HCT116 (cell line): ENCODE measurements at regions not wholly inside any gene's neighbourhood (a gene's known extent, or its start where the extent isn't known, plus 50 kb on each side); places are given as distances from the start of the nearest gene placed in this dataset.

Experiments used
- ATAC-seq: fragments of 200-7000 bp; cut with Tn5 transposase; 2 replicates; pipeline ENCODE4 v1.9.1; 2020; ENCODE audit warnings: mild to moderate bottlenecking, moderate library complexity
- BruUV-seq: library from RNA; stranded (reverse); fragments of 400-500 nt; replicated peaks from 2 replicates; lab custom pipeline; 2021; lab: Mats Ljungman, UMichigan
- CTCF ChIA-PET: fragments of 300-600 bp; sonication (Branson Sonifier 250); formaldehyde crosslinking; loops from one replicate; lab custom pipeline; 2021; ENCODE audit warnings: antibody characterized with exemption; lab: Charles Lee
- POLR2A ChIA-PET: fragments of 300-600, 350-600 bp; sonication (Branson Sonifier 250); formaldehyde crosslinking; loops from one replicate; lab custom pipeline; 2021; ENCODE audit warnings: antibody characterized with exemption; lab: Charles Lee
- RAD21 ChIA-PET, 2 experiments: fragments of 300-600 bp; sonication (Branson Sonifier 250); formaldehyde crosslinking; loops; one replicate each; lab custom pipeline; 2023; ENCODE audit warnings: low total read pairs in 2 of 2; ENCODE audit not compliant: uncharacterized antibody in 2 of 2, unreplicated experiment in 2 of 2, low non-redundant PET in 1 of 2; lab: Charles Lee
- DNase-seq: peaks from one replicate; pipeline ENCODE4 v3.0.0-alpha.2; 2010; ENCODE audit warnings: low read depth, low spot score
- H2AFZ ChIP-seq: fragments of 200-600 bp; shearing (Covaris generic), sonication (generic); 2 replicates; pipeline ENCODE4 v1.6.1; 2017; ENCODE audit warnings: low read depth, mixed run types, mixed read lengths, antibody characterized with exemption, low read length; ENCODE audit not compliant: poor library complexity, severe bottlenecking
- H3K27ac ChIP-seq: 2 replicates; pipeline ENCODE4 v1.5.1; 2012; ENCODE audit warnings: low read depth, low read length
- H3K27me3 ChIP-seq: fragments of 200-600 bp; sonication (generic); 2 replicates; pipeline ENCODE4 v1.6.1; 2016; ENCODE audit warnings: mixed run types, low read length, mixed read lengths; ENCODE audit not compliant: insufficient read depth
- H3K36me3 ChIP-seq, 2 experiments: fragments of 200-500 bp in 1 of 2; fragments of 200-600 bp in 1 of 2; sonication (Bioruptor generic) in 1 of 2; sonication (generic) in 1 of 2; 2 replicates each; pipeline versions ENCODE4 v1.5.1 to v1.6.1; 2014 to 2016; ENCODE audit warnings: low read length in 2 of 2, inconsistent platforms in 1 of 2, mixed read lengths in 1 of 2, mixed run types in 1 of 2; ENCODE audit not compliant: insufficient read depth in 2 of 2, control insufficient read depth in 1 of 2
- H3K4me1 ChIP-seq, 2 experiments: fragments of 200-600 bp in 1 of 2; sonication (generic) in 1 of 2; 2 replicates each; pipeline versions ENCODE4 v1.5.1 to v1.6.1; 2012 to 2017; ENCODE audit warnings: low read length in 2 of 2, inconsistent platforms in 1 of 2, mild to moderate bottlenecking in 1 of 2, mixed read lengths in 1 of 2, mixed run types in 1 of 2, moderate library complexity in 1 of 2; ENCODE audit not compliant: insufficient read depth in 2 of 2, control insufficient read depth in 1 of 2
- H3K4me2 ChIP-seq: fragments of 200-600 bp; sonication (generic); 2 replicates; pipeline ENCODE4 v1.6.1; 2017; ENCODE audit warnings: mixed run types, low read length, mixed read lengths
- H3K4me3 ChIP-seq, 2 experiments: fragments of 200-600 bp in 1 of 2; sonication (generic) in 1 of 2; replicated peaks in 1 of 2; 2 replicates each; pipeline ENCODE4 v1.5.1; 2011 to 2016; ENCODE audit warnings: low read length in 2 of 2, control low read depth in 1 of 2, low read depth in 1 of 2, mild to moderate bottlenecking in 1 of 2, mixed read lengths in 1 of 2, mixed run types in 1 of 2
- H3K79me2 ChIP-seq: fragments of 200-600 bp; sonication (generic); 2 replicates; pipeline ENCODE4 v1.6.1; 2017; ENCODE audit warnings: mild to moderate bottlenecking, mixed run types, low read length, moderate library complexity, mixed read lengths; ENCODE audit not compliant: insufficient read depth
- H3K9ac ChIP-seq: fragments of 200-600 bp; sonication (generic); 2 replicates; pipeline ENCODE4 v1.6.1; 2016; ENCODE audit warnings: low read length, mixed read lengths
- H3K9me2 ChIP-seq: fragments of 200-600 bp; sonication (generic), shearing (Covaris generic); 2 replicates; pipeline ENCODE4 v1.6.1; 2017; ENCODE audit warnings: mixed run types, mild to moderate bottlenecking, moderate library complexity; ENCODE audit not compliant: insufficient read depth
- H3K9me3 ChIP-seq, 2 experiments: fragments of 200-500 bp in 1 of 2; fragments of 200-600 bp in 1 of 2; sonication (Bioruptor generic) in 1 of 2; sonication (generic) in 1 of 2; 2 replicates each; pipeline ENCODE4 v1.6.1; 2014 to 2017; ENCODE audit warnings: low read length in 2 of 2, mixed read lengths in 2 of 2, inconsistent platforms in 1 of 2, low read depth in 1 of 2, mild to moderate bottlenecking in 1 of 2, mixed run types in 1 of 2, moderate library complexity in 1 of 2; ENCODE audit not compliant: control insufficient read depth in 1 of 2, insufficient read depth in 1 of 2
- H4K20me1 ChIP-seq: fragments of 200-600 bp; sonication (generic), shearing (Covaris generic); 2 replicates; pipeline ENCODE4 v1.6.1; 2017; ENCODE audit warnings: mixed run types, mild to moderate bottlenecking, moderate library complexity; ENCODE audit not compliant: insufficient read depth
- ATF3 ChIP-seq: IDR thresholded peaks from 2 replicates; pipeline ENCODE4 v1.6.1; 2012
- CBX3 ChIP-seq: IDR thresholded peaks from 2 replicates; pipeline ENCODE4 v1.6.1; 2012; ENCODE audit warnings: low read depth
- CTCF ChIP-seq, 3 experiments: fragments of 200-600 bp in 1 of 3; sonication (generic) in 1 of 3; IDR thresholded peaks in 2 of 3; conservative IDR thresholded peaks in 1 of 3; 2 replicates each; pipeline ENCODE4 v1.5.1; 2012 to 2017; ENCODE audit warnings: low read depth in 2 of 3, low read length in 2 of 3, antibody characterized with exemption in 1 of 3, borderline replicate concordance in 1 of 3, control low read depth in 1 of 3, mild to moderate bottlenecking in 1 of 3, mixed read lengths in 1 of 3, mixed run types in 1 of 3, moderate library complexity in 1 of 3; ENCODE audit not compliant: insufficient read depth in 1 of 3
- ELF1 ChIP-seq: IDR thresholded peaks from 2 replicates; pipeline ENCODE4 v1.6.1; 2012; ENCODE audit warnings: low read depth, borderline replicate concordance
- EZH2 ChIP-seq: fragments of 200-600 bp; sonication (generic); IDR thresholded peaks from 2 replicates; pipeline ENCODE4 v1.6.1; 2017; ENCODE audit warnings: antibody characterized with exemption, mixed run types
- EZH2phosphoT487 ChIP-seq: fragments of 200-600 bp; IDR thresholded peaks from 2 replicates; pipeline ENCODE4 v1.6.1; 2018; ENCODE audit warnings: antibody characterized with exemption, borderline replicate concordance
- FOSL1 ChIP-seq: IDR thresholded peaks from 2 replicates; pipeline ENCODE4 v1.6.1; 2012; ENCODE audit warnings: low read depth
- MAX ChIP-seq: IDR thresholded peaks from 2 replicates; pipeline ENCODE4 v1.6.1; 2012
- POLR2A ChIP-seq: IDR thresholded peaks from 2 replicates; pipeline ENCODE4 v1.7.0; 2011; ENCODE audit warnings: borderline replicate concordance; ENCODE audit not compliant: insufficient read depth, insufficient read length; ENCODE audit errors: extremely low read depth
- REST ChIP-seq: IDR thresholded peaks from 2 replicates; pipeline ENCODE4 v1.6.1; 2012; ENCODE audit warnings: low read depth
- SP1 ChIP-seq: IDR thresholded peaks from 2 replicates; pipeline ENCODE4 v1.6.1; 2012; ENCODE audit warnings: low read depth
- ZBTB33 ChIP-seq: IDR thresholded peaks from 2 replicates; pipeline ENCODE4 v1.6.1; 2011; ENCODE audit warnings: mild to moderate bottlenecking, low read length, moderate library complexity; ENCODE audit not compliant: insufficient replicate concordance; ENCODE audit errors: extremely low read depth
- intact Hi-C: fragments of 100-400 bp; cut with micrococcal nuclease; formaldehyde crosslinking; loops from 2 replicates; pipeline ENCODE4 v1.10.0; 2022

GRCh38 chr18:56221195-56222065 is 417.0 kb downstream of the TXNL1 start (continued):
- TF ChIP-seq CTCF (IDR thresholded peaks at IDR 0.05 in 2 of 3, conservative IDR thresholded peaks at IDR 0.05 in 1 of 3; ENCODE audit: borderline replicate concordance in 1 of 3, insufficient read depth in 1 of 3, low read depth in 2 of 3, low read length in 2 of 3) (no peak), SP1 (no peak), ELF1 (no peak), REST (no peak), ATF3 (no peak), EZH2 (no peak)

- Histone ChIP-seq H3K9me2 (no peaks in the 10 kb centered on the region), H4K20me1 (no peaks in the 10 kb centered on the region), H3K36me3 (no peaks in the 10 kb centered on the region), H3K9me3 (no peaks in the 10 kb centered on the region; a peak in 2 of 4 replicates), H3K4me2 (no peak overlapping the region), H3K4me1 (no peaks in the 10 kb centered on the region), H3K9ac (no peak overlapping the region), H3K27me3 (no peaks in the 10 kb centered on the region), H3K4me3 (no peak overlapping the region), H3K79me2 (no peaks in the 10 kb centered on the region), H3K27ac (no peak overlapping the region), H2AFZ (no peak overlapping the region)
- TF ChIP-seq POLR2A (no peak), EZH2phosphoT487 (no peak), ZBTB33 (no peak), MAX (no peak), FOSL1 (no peak), CBX3 (no peak)
- ChIA-PET POLR2A (no interaction called here), CTCF (no interaction called here), RAD21 (no interaction called here)
- no peak for DNase-seq
- ATAC-seq: no peak
- BruUV-seq: no TSS peak
- intact Hi-C loops: no loop called here
Measured at GRCh38 chr18:56217406-56217805, 421.0 kb downstream of the TXNL1 start.
